ENCODE measurements at regions not wholly inside any gene's neighbourhood (a gene's known extent, or its start where the extent isn't known, plus 50 kb on each side); places are given as distances from the start of the nearest gene placed in this dataset.

DNA sequence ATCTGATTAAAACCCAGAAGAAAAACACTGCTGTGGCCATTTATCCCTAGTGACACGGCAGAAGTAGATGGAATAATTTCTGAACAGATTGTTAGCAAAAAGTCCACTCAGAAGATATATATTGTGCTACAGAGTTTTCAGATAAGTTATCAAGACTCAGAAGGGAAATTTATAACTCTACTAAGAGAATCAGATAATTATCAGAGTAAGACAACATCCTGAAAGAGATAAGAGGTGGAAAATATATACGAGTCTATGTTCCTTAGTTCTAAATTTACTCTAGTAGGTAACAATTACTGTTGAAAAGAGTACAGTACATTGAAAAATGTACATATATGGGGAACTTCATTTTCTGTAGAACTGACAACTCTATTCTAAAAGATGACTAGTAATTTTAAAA is 176.7 kb downstream of the GNAI1 start:
- TF ChIP-seq POLR2A (IDR thresholded peaks at IDR 0.05; ENCODE audit: low read length), result no peak
- no peak for TF ChIP-seq GATA1 (IDR thresholded peaks at IDR 0.05; ENCODE audit: low read depth, low read length)

Measured in erythroblast (primary cell).